Smooth muscle cell (in vitro differentiated cells): ENCODE measurements at regions not wholly inside any gene's neighbourhood (a gene's known extent, or its start where the extent isn't known, plus 50 kb on each side); places are given as distances from the start of the nearest gene placed in this dataset.
A peak's percentile ranks its signal among the peaks of the same experiment; 100 is the strongest.

Experiments
- DNase-seq: peaks from one replicate; lab custom pipeline; 2025; ENCODE audit not compliant: unreplicated experiment; lab: John Stamatoyannopoulos, UW
- H2AFZ ChIP-seq: fragments of 200-600 bp; sonication (generic); 2 replicates; pipeline ENCODE4 v1.6.0; 2016; ENCODE audit warnings: antibody characterized with exemption, low read depth, mild to moderate bottlenecking
- H3F3A ChIP-seq: fragments of 200-600 bp; sonication (generic); 2 replicates; pipeline ENCODE4 v1.6.0; 2017; ENCODE audit warnings: antibody characterized with exemption, low read depth
- H3K27ac ChIP-seq: fragments of 200-600 bp; sonication (generic); 2 replicates; pipeline ENCODE4 v1.5.1; 2016; ENCODE audit warnings: low read depth, mild to moderate bottlenecking
- H3K27me3 ChIP-seq: fragments of 200-600 bp; sonication (generic); 2 replicates; pipeline ENCODE4 v1.6.1; 2016; ENCODE audit warnings: low read depth, mild to moderate bottlenecking
- H3K36me3 ChIP-seq: fragments of 200-600 bp; sonication (generic); 2 replicates; pipeline ENCODE4 v1.5.1; 2016; ENCODE audit warnings: low read depth
- H3K4me1 ChIP-seq: fragments of 200-600 bp; sonication (generic); 2 replicates; pipeline ENCODE4 v1.5.1; 2016; ENCODE audit warnings: low read depth
- H3K4me2 ChIP-seq: fragments of 200-600 bp; sonication (generic); 2 replicates; pipeline ENCODE4 v1.6.0; 2016; ENCODE audit warnings: mild to moderate bottlenecking
- H3K4me3 ChIP-seq: fragments of 200-600 bp; sonication (generic); 2 replicates; pipeline ENCODE4 v1.5.1; 2016; ENCODE audit warnings: mild to moderate bottlenecking
- H3K79me2 ChIP-seq: fragments of 200-600 bp; sonication (generic); 2 replicates; pipeline ENCODE4 v1.6.0; 2016; ENCODE audit warnings: low read depth, mild to moderate bottlenecking
- H3K9ac ChIP-seq: fragments of 200-600 bp; sonication (generic); 2 replicates; pipeline ENCODE4 v1.6.0; 2016; ENCODE audit warnings: low read depth
- H3K9me3 ChIP-seq: fragments of 200-600 bp; sonication (generic); replicated peaks from 2 replicates; pipeline ENCODE4 v1.5.1; 2016; ENCODE audit warnings: low read depth
- H4K20me1 ChIP-seq: fragments of 200-600 bp; sonication (generic); 2 replicates; pipeline ENCODE4 v1.6.0; 2016; ENCODE audit warnings: low read depth
- CTCF ChIP-seq: fragments of 200-600 bp; sonication (generic); IDR thresholded peaks from 2 replicates; pipeline ENCODE4 v1.5.1; 2017; ENCODE audit warnings: borderline replicate concordance, mild to moderate bottlenecking, antibody characterized with exemption; ENCODE audit not compliant: insufficient read depth, poor library complexity, severe bottlenecking
- WGBS: methylation state at CpG from one replicate; pipeline ENCODE4 v1.1.7; 2016; ENCODE audit warnings: low lambda C conversion rate; 5-methylcytosine and 5-hydroxymethylcytosine counted together

- Histone ChIP-seq H3K27ac (peak overlapping the region; percentile 93), H3K79me2 (no peaks in the 10 kb centered on the region), H4K20me1 (no peaks in the 10 kb centered on the region), H3K4me2 (peak overlapping the region; percentile 27), H3K4me1 (peaks cover 28% of the 10 kb centered on the region), H3K9ac (no peak overlapping the region), H3K9me3 (no peaks in the 10 kb centered on the region), H3K4me3 (no peak overlapping the region), H3F3A (peaks cover 15% of the 10 kb centered on the region), H3K36me3 (no peaks in the 10 kb centered on the region), H2AFZ (no peak overlapping the region), H3K27me3 (no peaks in the 10 kb centered on the region)
- WGBS: 46% methylated on average over 4 of the region's 4 CpGs
- DNase-seq: no peak
- no peak for TF ChIP-seq CTCF
Observed at GRCh38 chr11:95374105-95374504, 143.1 kb upstream of the SESN3 start.

GRCh38 chr11:95373241-95373640, 142.2 kb upstream of the SESN3 start:
- Histone ChIP-seq H2AFZ (no peak overlapping the region), H3K4me3 (no peak overlapping the region), H3K79me2 (no peaks in the 10 kb centered on the region), H4K20me1 (no peaks in the 10 kb centered on the region), H3K4me1 (peaks cover 25% of the 10 kb centered on the region), H3K4me2 (no peak overlapping the region), H3K9me3 (no peaks in the 10 kb centered on the region), H3K27ac (no peak overlapping the region), H3K36me3 (no peaks in the 10 kb centered on the region), H3K27me3 (no peaks in the 10 kb centered on the region), H3K9ac (no peak overlapping the region), H3F3A (peaks cover 15% of the 10 kb centered on the region)
- WGBS: 100% methylated on average over 1 of the region's 1 CpG
- no peak for DNase-seq
- TF ChIP-seq CTCF: no peak

GRCh38 chr11:95372097-95372656, 141.2 kb upstream of the SESN3 start:
- H3K36me3 ChIP-seq: no peaks in the 10 kb centered on the region
- H3K4me2 ChIP-seq: no peak overlapping the region
- no peak overlapping the region for H3K4me3 ChIP-seq
- H3K9ac ChIP-seq: no peak overlapping the region
- H3K4me1 ChIP-seq: peaks cover 15% of the 10 kb centered on the region
- peaks cover 15% of the 10 kb centered on the region for H3F3A ChIP-seq
- H3K27me3 ChIP-seq: no peaks in the 10 kb centered on the region
- TF ChIP-seq CTCF: no peak
- no peaks in the 10 kb centered on the region for H3K79me2 ChIP-seq
- no peaks in the 10 kb centered on the region for H3K9me3 ChIP-seq
- WGBS: 94% methylated on average over 1 of the region's 1 CpG
- H2AFZ ChIP-seq: peak overlapping the region; percentile 65
- H3K27ac ChIP-seq: no peak overlapping the region
- no peak for DNase-seq
- no peaks in the 10 kb centered on the region for H4K20me1 ChIP-seq

- Histone ChIP-seq H3K4me2 (no peak overlapping the region), H3K27me3 (no peaks in the 10 kb centered on the region), H4K20me1 (no peaks in the 10 kb centered on the region), H3K79me2 (no peaks in the 10 kb centered on the region), H3K4me1 (peaks cover 5% of the 10 kb centered on the region), H3K9ac (no peak overlapping the region), H3F3A (peaks cover 10% of the 10 kb centered on the region), H3K36me3 (no peaks in the 10 kb centered on the region), H2AFZ (peak overlapping the region; percentile 52), H3K4me3 (no peak overlapping the region), H3K9me3 (no peaks in the 10 kb centered on the region), H3K27ac (no peak overlapping the region)
- WGBS: 100% methylated on average over 1 of the region's 1 CpG
- DNase-seq: no peak
- TF ChIP-seq CTCF: no peak
Observed at GRCh38 chr11:95371153-95371552, 140.2 kb upstream of the SESN3 start.
